ENCODE measurements at regions not wholly inside any gene's neighbourhood (a gene's known extent, or its start where the extent isn't known, plus 50 kb on each side); places are given as distances from the start of the nearest gene placed in this dataset.
"Not testable (repeated sequence)": the region's sequence is repeated elsewhere in the genome, so short reads cannot be mapped to it uniquely, and the experiment has no call there.

DNA sequence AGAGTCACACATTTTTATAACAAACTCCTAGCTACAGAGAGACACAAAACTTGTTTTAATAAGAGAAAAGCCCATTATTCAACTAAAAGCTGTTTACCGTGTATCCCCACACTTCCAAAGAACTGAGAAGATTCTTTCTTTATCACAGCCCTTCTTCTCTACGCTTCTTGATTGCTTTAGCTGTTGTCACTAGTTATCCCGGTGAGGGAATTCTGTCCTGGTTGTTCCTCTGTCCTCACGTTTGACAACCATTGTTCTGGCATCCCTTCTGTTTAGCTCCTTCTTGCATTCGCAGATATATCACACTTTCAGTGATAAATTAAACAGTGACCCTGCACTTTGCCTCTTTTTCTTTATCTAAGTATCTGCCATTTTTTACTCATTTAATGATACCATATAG, 1035.1 kb upstream of the PCDH20 start (continued):
- no peak for TF ChIP-seq FOXA1 (IDR thresholded peaks at IDR 0.05)

- not testable (repeated sequence) for H3K27ac ChIP-seq (ENCODE audit: low read depth in 1 of 2, low read length in 2 of 2); H3K36me3 ChIP-seq (ENCODE audit: control insufficient read depth in 4 of 4, insufficient read depth in 3 of 4, low read depth in 1 of 4, low read length in 3 of 4); H3K4me3 ChIP-seq (ENCODE audit: low read depth in 1 of 3, low read length in 3 of 3); H3K9me3 ChIP-seq (ENCODE audit: control insufficient read depth in 4 of 4, low read length in 3 of 4); DNase-seq (ENCODE audit: low spot score); H3K27me3 ChIP-seq (ENCODE audit: control insufficient read depth in 4 of 4, insufficient read depth in 4 of 4, low read length in 3 of 4); H3K9ac ChIP-seq (ENCODE audit: low read depth in 1 of 2, low read length in 2 of 2); H3K4me1 ChIP-seq (ENCODE audit: control insufficient read depth in 4 of 4, insufficient read depth in 4 of 4, low read length in 3 of 4)
- 94% methylated on average over 39 of the region's 39 CpGs for WGBS
These were observed 1032.2 kb upstream of the PCDH20 start for GRCh38 chr13:62447771-62448382.

DNA sequence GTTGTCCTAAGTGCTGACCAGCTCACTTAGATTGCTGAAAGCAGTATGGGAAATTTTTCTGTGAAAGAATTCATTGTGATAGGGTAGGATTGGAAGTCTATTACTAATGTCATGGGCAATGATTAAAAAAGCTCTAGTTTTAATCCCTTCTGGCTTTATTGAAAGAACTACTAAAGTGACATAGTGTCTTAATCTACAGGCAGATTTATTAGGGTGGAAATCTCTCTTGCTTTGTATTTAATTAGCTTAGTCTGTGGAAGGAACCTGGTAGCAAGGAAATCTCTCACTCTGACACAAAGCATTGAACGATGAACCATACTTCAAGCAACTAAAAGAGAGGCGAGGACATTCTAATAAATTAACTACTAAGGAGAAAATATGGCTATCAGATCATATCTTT, 1029.2 kb upstream of the PCDH20 start:
- Histone ChIP-seq H3K9me3 (ENCODE audit: control insufficient read depth in 4 of 4, low read length in 3 of 4) (no peaks in the 10 kb centered on the region), H3K4me1 (ENCODE audit: control insufficient read depth in 4 of 4, insufficient read depth in 4 of 4, low read length in 3 of 4) (no peaks in the 10 kb centered on the region), H3K4me3 (ENCODE audit: low read depth in 1 of 3, low read length in 3 of 3) (no peak overlapping the region), H3K27ac (ENCODE audit: low read depth in 1 of 2, low read length in 2 of 2) (no peak overlapping the region), H3K36me3 (ENCODE audit: control insufficient read depth in 4 of 4, insufficient read depth in 3 of 4, low read depth in 1 of 4, low read length in 3 of 4) (no peaks in the 10 kb centered on the region), H3K27me3 (ENCODE audit: control insufficient read depth in 4 of 4, insufficient read depth in 4 of 4, low read length in 3 of 4) (no peaks in the 10 kb centered on the region), H3K9ac (ENCODE audit: low read depth in 1 of 2, low read length in 2 of 2) (no peak overlapping the region)
- 80% methylated on average over 2 of the region's 2 CpGs for WGBS
- TF ChIP-seq, protein P1, sequence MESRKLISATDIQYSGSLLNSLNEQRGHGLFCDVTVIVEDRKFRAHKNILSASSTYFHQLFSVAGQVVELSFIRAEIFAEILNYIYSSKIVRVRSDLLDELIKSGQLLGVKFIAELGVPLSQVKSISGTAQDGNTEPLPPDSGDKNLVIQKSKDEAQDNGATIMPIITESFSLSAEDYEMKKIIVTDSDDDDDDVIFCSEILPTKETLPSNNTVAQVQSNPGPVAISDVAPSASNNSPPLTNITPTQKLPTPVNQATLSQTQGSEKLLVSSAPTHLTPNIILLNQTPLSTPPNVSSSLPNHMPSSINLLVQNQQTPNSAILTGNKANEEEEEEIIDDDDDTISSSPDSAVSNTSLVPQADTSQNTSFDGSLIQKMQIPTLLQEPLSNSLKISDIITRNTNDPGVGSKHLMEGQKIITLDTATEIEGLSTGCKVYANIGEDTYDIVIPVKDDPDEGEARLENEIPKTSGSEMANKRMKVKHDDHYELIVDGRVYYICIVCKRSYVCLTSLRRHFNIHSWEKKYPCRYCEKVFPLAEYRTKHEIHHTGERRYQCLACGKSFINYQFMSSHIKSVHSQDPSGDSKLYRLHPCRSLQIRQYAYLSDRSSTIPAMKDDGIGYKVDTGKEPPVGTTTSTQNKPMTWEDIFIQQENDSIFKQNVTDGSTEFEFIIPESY (IDR thresholded peaks at IDR 0.05), result no peak
- TF ChIP-seq ATF3 (IDR thresholded peaks at IDR 0.05) (no peak), JUND (IDR thresholded peaks at IDR 0.05) (no peak), FOXA1 (IDR thresholded peaks at IDR 0.05) (no peak), HNF4A (conservative IDR thresholded peaks at IDR 0.05) (no peak), REST (IDR thresholded peaks at IDR 0.05) (no peak), FOXA2 (IDR thresholded peaks at IDR 0.05) (no peak), YY1 (IDR thresholded peaks at IDR 0.05) (no peak), TAF1 (conservative IDR thresholded peaks at IDR 0.05) (no peak), GABPA (IDR thresholded peaks at IDR 0.05 in 1 of 2, conservative IDR thresholded peaks at IDR 0.05 in 1 of 2) (no peak), RAD21 (IDR thresholded peaks at IDR 0.05) (no peak), NR2F2 (IDR thresholded peaks at IDR 0.05) (no peak), SP1 (IDR thresholded peaks at IDR 0.05) (no peak), RXRA (IDR thresholded peaks at IDR 0.05) (no peak), EGR1 (IDR thresholded peaks at IDR 0.05; ENCODE audit: low read depth in 2 of 2) (no peak), HNF4G (IDR thresholded peaks at IDR 0.05) (no peak)
- TF ChIP-seq, protein P2, sequence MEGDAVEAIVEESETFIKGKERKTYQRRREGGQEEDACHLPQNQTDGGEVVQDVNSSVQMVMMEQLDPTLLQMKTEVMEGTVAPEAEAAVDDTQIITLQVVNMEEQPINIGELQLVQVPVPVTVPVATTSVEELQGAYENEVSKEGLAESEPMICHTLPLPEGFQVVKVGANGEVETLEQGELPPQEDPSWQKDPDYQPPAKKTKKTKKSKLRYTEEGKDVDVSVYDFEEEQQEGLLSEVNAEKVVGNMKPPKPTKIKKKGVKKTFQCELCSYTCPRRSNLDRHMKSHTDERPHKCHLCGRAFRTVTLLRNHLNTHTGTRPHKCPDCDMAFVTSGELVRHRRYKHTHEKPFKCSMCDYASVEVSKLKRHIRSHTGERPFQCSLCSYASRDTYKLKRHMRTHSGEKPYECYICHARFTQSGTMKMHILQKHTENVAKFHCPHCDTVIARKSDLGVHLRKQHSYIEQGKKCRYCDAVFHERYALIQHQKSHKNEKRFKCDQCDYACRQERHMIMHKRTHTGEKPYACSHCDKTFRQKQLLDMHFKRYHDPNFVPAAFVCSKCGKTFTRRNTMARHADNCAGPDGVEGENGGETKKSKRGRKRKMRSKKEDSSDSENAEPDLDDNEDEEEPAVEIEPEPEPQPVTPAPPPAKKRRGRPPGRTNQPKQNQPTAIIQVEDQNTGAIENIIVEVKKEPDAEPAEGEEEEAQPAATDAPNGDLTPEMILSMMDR (IDR thresholded peaks at IDR 0.05; ENCODE audit: low read depth, low read length, missing input control), result no peak
- DNase-seq (ENCODE audit: low spot score), result no peak

Measured in liver (tissue), 8 donors.